HFFc6 (cell line): ENCODE measurements at regions not wholly inside any gene's neighbourhood (a gene's known extent, or its start where the extent isn't known, plus 50 kb on each side); places are given as distances from the start of the nearest gene placed in this dataset.

Experiments used
- DNase-seq: peaks from one replicate; pipeline ENCODE4 v3.0.0-alpha.2; 2018
- H3K27ac Mint-ChIP-seq: 2 replicates; pipeline ENCODE4 v1.8.0; 2020; ENCODE audit warnings: mild to moderate bottlenecking, mixed read lengths
- H3K27me3 Mint-ChIP-seq: 2 replicates; pipeline ENCODE4 v1.8.0; 2021; ENCODE audit warnings: mild to moderate bottlenecking, moderate library complexity, mixed read lengths; ENCODE audit not compliant: insufficient read depth
- H3K36me3 Mint-ChIP-seq: 2 replicates; pipeline ENCODE4 v1.8.0; 2021; ENCODE audit warnings: low read depth, mixed read lengths
- H3K4me1 Mint-ChIP-seq: 2 replicates; pipeline ENCODE4 v1.8.0; 2020; ENCODE audit warnings: low read depth, mixed read lengths
- H3K4me3 Mint-ChIP-seq: 2 replicates; pipeline ENCODE4 v1.8.0; 2020; ENCODE audit warnings: mild to moderate bottlenecking, moderate library complexity, mixed read lengths
- H3K9me3 Mint-ChIP-seq: 2 replicates; pipeline ENCODE4 v1.8.0; 2020; ENCODE audit warnings: mild to moderate bottlenecking, mixed read lengths
- CTCF ChIP-seq: fragments of 200-600 bp; sonication (generic); IDR thresholded peaks from 2 replicates; pipeline ENCODE4 v1.5.0; 2021; ENCODE audit warnings: antibody characterized with exemption, mild to moderate bottlenecking

- no peaks in the 10 kb centered on the region for H3K4me1 Mint-ChIP-seq
- no peak overlapping the region for H3K4me3 Mint-ChIP-seq
- no peak overlapping the region for H3K27ac Mint-ChIP-seq
- H3K36me3 Mint-ChIP-seq, result no peaks in the 10 kb centered on the region
- peaks cover 37% of the 10 kb centered on the region for H3K9me3 Mint-ChIP-seq
- H3K27me3 Mint-ChIP-seq, result no peaks in the 10 kb centered on the region
- TF ChIP-seq CTCF, result no peak
- DNase-seq, result no peak
Observed at GRCh38 chr2:194698012-194698411, 959.0 kb upstream of the SLC39A10 start.

GRCh38 chr2:194697439-194697838 is 959.6 kb upstream of the SLC39A10 start:
- no peak for TF ChIP-seq CTCF
- DNase-seq, result no peak
- Mint-ChIP-seq H3K27ac (no peak overlapping the region), H3K27me3 (no peaks in the 10 kb centered on the region), H3K36me3 (no peaks in the 10 kb centered on the region), H3K4me1 (no peaks in the 10 kb centered on the region), H3K9me3 (peaks cover 38% of the 10 kb centered on the region), H3K4me3 (no peak overlapping the region)

- peaks cover 38% of the 10 kb centered on the region for H3K9me3 Mint-ChIP-seq
- no peak overlapping the region for H3K4me3 Mint-ChIP-seq
- H3K4me1 Mint-ChIP-seq, result no peaks in the 10 kb centered on the region
- H3K36me3 Mint-ChIP-seq, result no peaks in the 10 kb centered on the region
- no peaks in the 10 kb centered on the region for H3K27me3 Mint-ChIP-seq
- no peak for DNase-seq
- no peak for TF ChIP-seq CTCF
- no peak overlapping the region for H3K27ac Mint-ChIP-seq
Observed at GRCh38 chr2:194696690-194697089, 960.3 kb upstream of the SLC39A10 start.

- no peak for TF ChIP-seq CTCF
- no peaks in the 10 kb centered on the region for H3K36me3 Mint-ChIP-seq
- H3K4me1 Mint-ChIP-seq, result no peaks in the 10 kb centered on the region
- H3K27ac Mint-ChIP-seq, result no peak overlapping the region
- H3K27me3 Mint-ChIP-seq, result no peaks in the 10 kb centered on the region; the same call in 1 of the 2 replicates
- DNase-seq, result no peak
- H3K4me3 Mint-ChIP-seq, result no peak overlapping the region
- peaks cover 11% of the 10 kb centered on the region for H3K9me3 Mint-ChIP-seq
Observed at GRCh38 chr2:194686569-194686968, 970.5 kb upstream of the SLC39A10 start.

GRCh38 chr2:194674043-194674442 is 983.0 kb upstream of the SLC39A10 start:
- TF ChIP-seq CTCF, result no peak
- H3K27ac Mint-ChIP-seq, result no peak overlapping the region
- 0 out of 2 replicates have a peak, but pooled peaks cover 4% of the 10 kb centered on the region for H3K36me3 Mint-ChIP-seq
- H3K9me3 Mint-ChIP-seq, result peaks cover 12% of the 10 kb centered on the region
- no peak for DNase-seq
- no peaks in the 10 kb centered on the region for H3K4me1 Mint-ChIP-seq
- no peak overlapping the region for H3K4me3 Mint-ChIP-seq
- H3K27me3 Mint-ChIP-seq, result no peaks in the 10 kb centered on the region

- Mint-ChIP-seq H3K4me3 (no peak overlapping the region), H3K9me3 (peaks cover 12% of the 10 kb centered on the region), H3K36me3 (0 out of 2 replicates have a peak, but pooled peaks cover 4% of the 10 kb centered on the region), H3K4me1 (no peaks in the 10 kb centered on the region), H3K27me3 (no peaks in the 10 kb centered on the region; the same call in 1 of the 2 replicates), H3K27ac (no peak overlapping the region)
- TF ChIP-seq CTCF, result no peak
- no peak for DNase-seq
Observed at GRCh38 chr2:194672994-194673393, 984.0 kb upstream of the SLC39A10 start.
